T47D (cell line): ENCODE measurements at regions not wholly inside any gene's neighbourhood (a gene's known extent, or its start where the extent isn't known, plus 50 kb on each side); places are given as distances from the start of the nearest gene placed in this dataset.

ENCODE experiments used
- DNase-seq, 2 experiments: peaks; one replicate each; pipeline versions ENCODE4 v3.0.0 to v3.0.0-alpha.2; 2011 to 2012; ENCODE audit warnings: low read depth in 1 of 2, low spot score in 1 of 2
- JUND ChIP-seq: IDR thresholded peaks from 2 replicates; pipeline ENCODE4 v1.6.1; 2012; ENCODE audit warnings: low read depth
- in situ Hi-C: cut with HindIII; loops from 2 replicates; pipeline ENCODE4 v1.10.0; 2016; ENCODE audit warnings: low sequenced_read_pairs, low pct_unique_long_range_greater_than_20kb

DNA sequence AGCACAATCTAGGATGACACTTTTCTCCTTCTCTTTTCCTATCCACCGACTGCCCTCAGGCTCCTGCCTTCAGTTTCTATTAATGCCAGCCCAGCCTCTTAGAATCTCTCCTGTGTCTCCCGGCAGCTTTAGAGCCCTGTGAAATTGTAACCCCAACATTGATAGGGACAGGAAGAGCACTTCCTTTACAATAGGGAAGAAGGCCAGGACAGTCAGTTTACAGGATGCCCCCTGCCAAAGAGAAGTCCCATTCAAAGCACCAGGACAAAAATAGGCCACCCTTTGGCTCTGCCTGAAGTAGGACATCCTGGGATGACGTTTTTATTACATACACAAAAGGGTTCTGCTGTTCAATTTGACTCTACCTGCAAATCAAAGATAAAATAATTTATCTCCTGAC, 64.7 kb upstream of the ANK3 start:
- no peak for DNase-seq
- no peak for TF ChIP-seq JUND
- in situ Hi-C loops = no loop called here

DNA sequence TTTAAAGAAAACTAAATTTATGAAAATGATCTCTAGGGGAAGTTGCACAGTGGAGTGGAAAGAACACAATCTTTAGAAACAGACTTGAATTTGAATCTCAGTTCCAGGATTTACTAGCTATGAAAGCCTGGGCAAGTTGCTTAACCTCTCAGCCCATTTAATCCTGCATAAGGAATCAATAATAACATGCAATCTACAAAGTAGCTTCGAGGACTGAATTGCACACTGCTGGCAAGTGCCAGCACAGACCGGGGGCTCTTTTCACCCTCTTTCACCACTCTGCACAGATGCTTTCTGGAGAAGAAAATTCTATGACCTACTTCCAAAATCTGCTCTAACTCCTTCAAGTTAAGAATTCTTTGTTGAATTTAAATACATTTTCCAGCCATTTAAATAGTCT, 63.4 kb upstream of the ANK3 start:
- TF ChIP-seq JUND = no peak
- no peak for DNase-seq
- in situ Hi-C loops = no loop called here

DNA sequence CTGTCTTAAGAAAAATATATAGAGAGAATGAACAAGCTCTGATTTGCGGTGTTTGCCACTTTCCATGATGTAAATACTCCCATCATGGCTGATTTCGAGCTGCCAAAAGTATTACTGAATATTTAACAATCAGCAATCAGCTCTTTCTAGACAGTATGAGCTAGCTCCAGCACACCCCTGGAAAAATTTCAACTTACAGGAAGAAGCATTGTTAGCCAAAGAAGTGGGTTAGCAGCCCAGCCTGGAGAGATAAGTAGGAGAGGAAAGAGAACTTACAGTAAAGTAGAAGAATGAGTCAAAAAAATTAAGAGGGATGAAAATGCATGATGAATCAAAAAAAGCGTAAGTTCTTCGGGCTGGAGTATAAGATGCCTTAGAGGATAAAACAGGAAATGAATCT, 60.6 kb upstream of the ANK3 start:
- TF ChIP-seq JUND = no peak
- in situ Hi-C loops = no loop called here
- no peak for DNase-seq

DNA sequence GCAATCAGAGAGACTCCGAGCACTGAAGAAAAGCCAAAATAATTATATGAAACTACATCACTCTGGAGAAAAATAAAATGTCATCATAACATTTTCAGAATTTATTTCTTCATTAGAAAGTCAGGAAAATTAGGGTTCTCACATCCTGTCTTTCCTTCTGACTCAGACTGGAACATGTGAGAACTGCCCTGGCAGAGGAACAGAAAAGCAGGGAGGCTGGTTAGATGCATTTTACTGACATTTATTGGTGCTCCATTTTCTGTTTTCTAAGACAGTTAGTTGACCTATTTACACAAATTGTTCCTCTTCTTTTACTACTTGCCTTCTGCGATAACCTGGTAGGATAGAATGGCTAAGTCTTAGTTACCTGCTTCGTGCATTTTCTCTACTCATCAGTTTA, 58.6 kb upstream of the ANK3 start:
- in situ Hi-C loops = no loop called here
- no peak for DNase-seq
- TF ChIP-seq JUND = no peak

DNA sequence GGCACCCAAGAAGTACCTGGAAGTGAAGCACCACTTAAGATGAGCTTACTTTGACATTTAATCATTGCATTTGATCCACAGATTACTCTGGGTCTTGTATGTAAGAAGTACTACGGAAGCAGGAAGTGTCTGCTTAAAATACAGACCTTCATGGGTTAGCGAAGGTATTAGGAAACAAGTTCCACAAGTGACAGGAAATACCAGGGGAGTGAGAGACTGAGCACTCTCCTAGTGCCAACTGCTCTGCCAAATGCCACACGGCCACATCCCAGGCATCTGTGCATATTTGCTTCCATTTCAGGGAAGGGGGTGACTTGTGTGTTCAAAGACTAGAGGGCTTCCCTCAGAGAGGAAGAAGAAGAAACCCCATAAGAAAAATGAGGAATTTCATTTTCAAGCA, 57.2 kb upstream of the ANK3 start:
- no peak for TF ChIP-seq JUND
- in situ Hi-C loops = no loop called here
- peak; percentile 45 to 78 for DNase-seq

DNA sequence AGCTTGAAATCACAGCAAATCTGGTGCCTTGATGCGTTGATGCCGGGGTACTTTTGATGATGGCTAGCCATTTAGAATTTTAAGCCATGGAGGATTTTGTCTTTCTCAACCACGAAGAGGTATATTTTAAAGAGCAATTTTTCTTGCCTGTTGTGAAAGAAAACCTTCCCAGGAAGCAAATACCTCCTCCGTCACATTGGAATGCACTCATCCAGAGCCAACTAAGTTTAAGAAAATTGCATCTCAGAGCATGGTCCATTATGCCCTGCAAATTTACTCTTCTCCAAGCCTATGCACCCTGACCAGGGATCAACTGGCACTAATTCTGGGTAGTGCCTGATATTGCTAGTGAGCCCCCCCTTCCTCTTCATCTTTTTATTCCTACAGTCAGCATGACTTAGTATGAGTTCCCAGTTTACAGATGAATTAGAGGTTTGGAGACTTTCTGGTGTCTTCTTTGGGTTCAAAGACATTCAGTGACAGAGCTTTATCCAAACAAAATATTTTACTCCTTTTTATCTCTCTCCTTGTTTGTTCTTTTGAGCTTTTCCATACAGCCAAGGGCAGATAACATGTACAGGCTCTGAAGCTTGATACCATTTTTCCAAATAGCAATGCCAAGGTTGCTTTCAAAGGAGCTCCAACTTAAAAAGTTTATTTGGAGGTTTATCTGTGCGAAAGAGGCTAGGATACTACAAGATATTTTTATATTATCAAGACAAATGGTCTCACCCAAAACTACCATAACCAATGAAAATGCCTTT, 56.6 kb upstream of the ANK3 start:
- in situ Hi-C loops = no loop called here
- TF ChIP-seq JUND = no peak
- DNase-seq = no peak

DNA sequence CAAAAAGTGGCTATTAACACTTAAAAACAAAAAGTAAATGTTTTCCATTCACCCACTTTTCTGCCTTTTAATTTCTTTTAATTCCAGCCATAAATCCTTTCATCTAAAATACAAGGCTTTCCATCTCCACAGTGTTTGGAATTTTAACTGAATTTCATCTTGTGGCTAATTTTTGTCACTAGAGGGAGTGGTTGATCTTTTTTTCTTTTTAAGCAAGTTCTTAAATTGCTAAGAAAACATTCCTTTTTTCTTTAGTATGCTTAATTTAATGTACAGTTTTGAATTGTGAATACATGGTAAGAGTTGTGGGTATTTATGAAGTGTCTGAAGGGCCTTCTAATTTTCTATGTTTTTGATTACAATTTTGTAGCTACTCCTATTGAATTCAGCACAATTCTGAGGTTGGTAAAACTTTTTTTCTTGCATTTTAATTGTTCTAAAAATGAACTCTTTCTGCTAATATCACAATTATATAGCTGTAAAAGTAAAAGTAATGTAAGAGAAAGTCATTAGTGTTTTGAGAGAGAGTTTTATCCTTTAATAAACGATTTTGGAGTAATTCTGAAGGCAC, 54.9 kb upstream of the ANK3 start:
- peak in 1 of 2 experiments; percentile 62 for DNase-seq
- TF ChIP-seq JUND = no peak
- in situ Hi-C loops = no loop called here

DNA sequence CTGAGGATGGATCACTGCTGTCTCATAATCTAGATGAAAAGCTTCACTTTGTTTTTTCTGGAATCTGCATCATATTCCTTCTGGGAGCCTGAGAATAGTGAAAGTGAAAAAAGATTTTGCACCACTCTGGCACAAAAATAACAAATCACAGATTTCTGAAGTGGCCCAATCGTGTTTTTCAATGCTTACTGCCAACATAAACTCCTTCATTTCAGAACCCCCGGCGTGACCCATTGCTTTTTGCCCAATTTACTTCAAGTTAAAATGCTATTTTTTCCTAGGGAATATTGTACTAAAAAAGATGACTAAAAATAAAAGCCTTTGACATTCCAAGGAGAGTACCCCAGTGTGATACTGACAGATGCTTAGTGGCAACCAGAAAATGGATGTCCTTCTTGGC, 53.7 kb upstream of the ANK3 start:
- TF ChIP-seq JUND = no peak
- in situ Hi-C loops = no loop called here
- no peak for DNase-seq

DNA sequence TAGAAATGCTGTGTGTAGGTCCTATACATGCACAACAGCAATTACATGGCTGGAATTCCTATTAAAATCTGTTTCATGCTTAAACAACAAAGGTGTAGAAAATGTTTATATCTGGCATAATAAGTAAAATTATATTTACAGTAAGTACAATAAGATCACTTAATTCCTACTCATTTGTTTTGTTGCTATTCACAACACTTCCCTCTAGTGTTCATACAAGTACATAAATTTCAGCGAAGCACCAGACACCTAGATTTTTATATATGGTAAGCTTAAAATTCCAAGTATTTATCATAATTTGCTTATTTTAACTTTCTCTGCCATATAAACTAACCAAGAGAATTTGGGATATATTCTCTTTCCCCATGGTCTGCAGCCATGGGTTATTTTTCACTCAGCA, 51.8 kb upstream of the ANK3 start:
- DNase-seq = peak; percentile 21 to 44
- TF ChIP-seq JUND = no peak
- in situ Hi-C loops = no loop called here

DNA sequence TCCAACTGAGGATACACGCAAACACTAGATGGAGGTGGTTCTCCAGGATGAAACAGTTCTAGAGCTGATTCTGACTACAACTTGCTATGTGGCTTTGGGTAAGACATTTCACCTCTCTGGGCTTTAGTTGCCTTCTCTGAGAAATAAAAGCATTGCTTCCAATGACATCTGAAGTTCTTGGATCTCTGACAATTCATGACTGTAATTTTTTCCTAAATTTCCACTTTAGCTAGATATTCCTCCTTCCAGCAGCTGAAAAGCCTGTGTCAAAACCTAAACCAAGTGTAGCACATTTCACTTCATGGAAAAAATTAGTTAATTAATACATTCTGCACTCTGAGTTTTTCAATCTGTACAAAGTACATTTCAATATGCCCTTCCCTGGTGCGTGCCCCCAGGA, 50.0 kb upstream of the ANK3 start:
- no peak for TF ChIP-seq JUND
- DNase-seq = no peak
- in situ Hi-C loops = no loop called here
